OCI-LY3 (cell line): ENCODE measurements at regions not wholly inside any gene's neighbourhood (a gene's known extent, or its start where the extent isn't known, plus 50 kb on each side); places are given as distances from the start of the nearest gene placed in this dataset.

Experiments
- H2AFZ ChIP-seq: fragments of 200-600, 300-600 bp; shearing (Covaris generic); 2 replicates; pipeline ENCODE4 v1.6.0; 2014; ENCODE audit warnings: antibody characterized with exemption, low read depth, low read length
- H3K27ac ChIP-seq: fragments of 200-600, 300-600 bp; sonication (generic); 2 replicates; pipeline ENCODE4 v1.5.1; 2014; ENCODE audit warnings: mild to moderate bottlenecking, low read length, moderate library complexity, mixed read lengths
- H3K27me3 ChIP-seq: fragments of 200-600, 300-600 bp; sonication (generic); 2 replicates; pipeline ENCODE4 v1.6.1; 2014; ENCODE audit warnings: low read depth, low read length, mixed read lengths
- H3K36me3 ChIP-seq: fragments of 200-600, 300-600 bp; sonication (generic); replicated peaks from 2 replicates; pipeline ENCODE3; 2014; ENCODE audit warnings: low read depth, low read length, mixed read lengths
- H3K4me1 ChIP-seq: fragments of 300-600, 200-600 bp; sonication (generic); 2 replicates; pipeline ENCODE4 v1.6.1; 2014; ENCODE audit warnings: low read length, mixed read lengths
- H3K4me2 ChIP-seq: fragments of 200-600, 300-600 bp; sonication (generic); 2 replicates; pipeline ENCODE4 v1.6.1; 2014; ENCODE audit warnings: low read length, mixed read lengths
- H3K4me3 ChIP-seq: fragments of 300-600, 200-600 bp; sonication (generic); 2 replicates; pipeline ENCODE4 v1.5.1; 2014; ENCODE audit warnings: antibody characterized with exemption, mild to moderate bottlenecking, low read length, moderate library complexity
- H3K79me2 ChIP-seq: fragments of 300-600, 200-600 bp; shearing (Covaris generic); 2 replicates; pipeline ENCODE4 v1.6.1; 2014; ENCODE audit warnings: mild to moderate bottlenecking, low read length, mixed read lengths
- H3K9ac ChIP-seq: fragments of 300-600, 200-600 bp; shearing (Covaris generic); 2 replicates; pipeline ENCODE4 v1.6.0; 2014; ENCODE audit warnings: mild to moderate bottlenecking, low read length, moderate library complexity
- H3K9me3 ChIP-seq: fragments of 200-600, 300-600 bp; shearing (Covaris generic); 2 replicates; pipeline ENCODE4 v1.6.1; 2014; ENCODE audit warnings: low read length, mixed read lengths; ENCODE audit not compliant: insufficient read depth
- H4K20me1 ChIP-seq: fragments of 200-600, 300-600 bp; sonication (generic); 2 replicates; pipeline ENCODE4 v1.6.1; 2016; ENCODE audit warnings: low read length, mixed read lengths; ENCODE audit not compliant: insufficient read depth
- EZH2phosphoT487 ChIP-seq: fragments of 200-600 bp; shearing (Covaris generic); IDR thresholded peaks from 2 replicates; pipeline ENCODE4 v1.6.1; 2018; ENCODE audit warnings: antibody characterized with exemption, mixed run types, low read depth
- TF ChIP-seq, protein P1 (sequence below): fragments of 200-600, 300-600 bp; sonication (generic); IDR thresholded peaks from 2 replicates; pipeline ENCODE4 v1.5.1; 2014; ENCODE audit warnings: antibody characterized with exemption, low read length, low read depth

GRCh38 chr10:33406596-33406995 lies 72.1 kb upstream of the NRP1 start:
- Histone ChIP-seq H3K9me3 (no peaks in the 10 kb centered on the region), H2AFZ (no peak overlapping the region), H3K79me2 (no peaks in the 10 kb centered on the region), H3K4me2 (no peak overlapping the region), H4K20me1 (no peaks in the 10 kb centered on the region), H3K27ac (no peak overlapping the region), H3K36me3 (no peaks in the 10 kb centered on the region), H3K4me1 (no peaks in the 10 kb centered on the region), H3K9ac (no peak overlapping the region), H3K27me3 (no peaks in the 10 kb centered on the region), H3K4me3 (no peak overlapping the region)
- no peak for TF ChIP-seq EZH2phosphoT487
- TF ChIP-seq, protein P1, sequence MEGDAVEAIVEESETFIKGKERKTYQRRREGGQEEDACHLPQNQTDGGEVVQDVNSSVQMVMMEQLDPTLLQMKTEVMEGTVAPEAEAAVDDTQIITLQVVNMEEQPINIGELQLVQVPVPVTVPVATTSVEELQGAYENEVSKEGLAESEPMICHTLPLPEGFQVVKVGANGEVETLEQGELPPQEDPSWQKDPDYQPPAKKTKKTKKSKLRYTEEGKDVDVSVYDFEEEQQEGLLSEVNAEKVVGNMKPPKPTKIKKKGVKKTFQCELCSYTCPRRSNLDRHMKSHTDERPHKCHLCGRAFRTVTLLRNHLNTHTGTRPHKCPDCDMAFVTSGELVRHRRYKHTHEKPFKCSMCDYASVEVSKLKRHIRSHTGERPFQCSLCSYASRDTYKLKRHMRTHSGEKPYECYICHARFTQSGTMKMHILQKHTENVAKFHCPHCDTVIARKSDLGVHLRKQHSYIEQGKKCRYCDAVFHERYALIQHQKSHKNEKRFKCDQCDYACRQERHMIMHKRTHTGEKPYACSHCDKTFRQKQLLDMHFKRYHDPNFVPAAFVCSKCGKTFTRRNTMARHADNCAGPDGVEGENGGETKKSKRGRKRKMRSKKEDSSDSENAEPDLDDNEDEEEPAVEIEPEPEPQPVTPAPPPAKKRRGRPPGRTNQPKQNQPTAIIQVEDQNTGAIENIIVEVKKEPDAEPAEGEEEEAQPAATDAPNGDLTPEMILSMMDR: no peak

DNA sequence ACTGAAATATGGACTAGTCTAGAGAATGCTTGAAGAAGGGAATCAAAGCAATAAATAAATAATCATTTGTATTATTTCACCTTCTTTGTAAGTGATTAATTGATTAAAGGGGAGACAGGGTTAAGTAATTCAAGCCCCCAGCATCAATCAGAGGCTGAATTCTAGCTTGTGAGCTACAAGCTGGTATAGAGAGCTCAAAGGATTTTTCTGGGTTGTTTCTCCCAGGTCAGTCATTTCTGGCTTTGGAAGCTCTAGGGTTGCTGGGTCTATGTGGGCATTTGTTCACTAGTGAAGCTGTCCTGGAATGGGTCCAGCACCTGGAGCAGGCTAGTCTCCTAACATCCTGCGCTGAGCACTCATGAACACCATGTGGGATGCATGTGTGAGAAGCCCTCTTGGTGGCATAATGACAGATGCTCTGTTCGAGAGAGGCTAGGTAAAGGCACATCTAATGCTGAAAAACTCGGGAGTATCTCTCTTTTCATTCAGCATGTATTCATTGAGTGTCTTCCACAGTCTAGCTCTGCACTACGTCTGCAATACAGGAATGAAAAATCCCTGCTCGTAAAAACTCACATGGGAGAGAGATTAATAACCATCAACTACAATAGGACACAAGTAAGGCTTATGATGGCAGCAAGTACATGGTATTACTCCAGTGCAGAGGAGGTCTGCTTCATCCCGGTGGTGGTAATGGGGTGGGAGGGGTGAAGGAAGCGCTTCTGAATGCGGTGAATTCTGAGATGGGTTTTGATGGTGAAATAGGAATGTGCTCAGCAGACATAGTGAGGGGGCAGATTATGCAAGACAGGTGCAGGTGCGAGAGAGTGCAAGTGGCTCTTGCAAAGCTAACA lies 68.0 kb upstream of the NRP1 start:
- H3K9me3 ChIP-seq: no peaks in the 10 kb centered on the region
- TF ChIP-seq, protein P1: no peak
- no peak for TF ChIP-seq EZH2phosphoT487
- H3K27me3 ChIP-seq: no peaks in the 10 kb centered on the region
- H3K4me3 ChIP-seq: no peak overlapping the region
- H3K4me1 ChIP-seq: no peaks in the 10 kb centered on the region
- H2AFZ ChIP-seq: no peak overlapping the region
- no peak overlapping the region for H3K9ac ChIP-seq
- H4K20me1 ChIP-seq: no peaks in the 10 kb centered on the region
- H3K79me2 ChIP-seq: no peaks in the 10 kb centered on the region
- H3K4me2 ChIP-seq: no peak overlapping the region
- no peak overlapping the region for H3K27ac ChIP-seq
- H3K36me3 ChIP-seq: no peaks in the 10 kb centered on the region

- H3K4me2 ChIP-seq: no peak overlapping the region
- no peaks in the 10 kb centered on the region for H4K20me1 ChIP-seq
- H3K36me3 ChIP-seq: no peaks in the 10 kb centered on the region
- no peaks in the 10 kb centered on the region for H3K27me3 ChIP-seq
- H3K4me3 ChIP-seq: no peak overlapping the region
- no peak overlapping the region for H2AFZ ChIP-seq
- H3K9me3 ChIP-seq: no peaks in the 10 kb centered on the region
- no peaks in the 10 kb centered on the region for H3K4me1 ChIP-seq
- H3K9ac ChIP-seq: no peak overlapping the region
- TF ChIP-seq, protein P1: no peak
- TF ChIP-seq EZH2phosphoT487: no peak
- H3K27ac ChIP-seq: no peak overlapping the region
- no peaks in the 10 kb centered on the region for H3K79me2 ChIP-seq
Observed at GRCh38 chr10:33401300-33401699, 66.8 kb upstream of the NRP1 start.

DNA sequence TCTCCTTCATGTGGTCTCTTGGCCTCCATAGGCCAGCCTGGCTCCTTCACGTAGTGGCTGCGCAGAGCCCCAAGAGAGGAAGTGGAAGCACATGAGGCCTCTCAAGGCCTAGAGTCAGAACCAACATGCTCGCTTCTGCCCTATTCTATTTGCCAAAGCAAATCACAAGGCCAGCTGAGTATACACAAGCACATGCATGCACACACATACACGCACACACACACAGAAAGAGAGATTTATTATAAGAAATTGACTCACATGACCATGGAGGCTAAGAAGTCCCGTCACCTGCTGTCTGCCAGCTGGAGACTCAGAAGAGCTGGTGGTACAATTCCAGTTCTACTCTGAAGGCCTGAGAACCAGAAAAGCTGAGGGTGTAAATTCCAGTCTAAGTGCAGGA lies 64.3 kb upstream of the NRP1 start:
- no peaks in the 10 kb centered on the region for H4K20me1 ChIP-seq
- no peak overlapping the region for H2AFZ ChIP-seq
- no peaks in the 10 kb centered on the region for H3K9me3 ChIP-seq
- H3K27ac ChIP-seq: no peak overlapping the region
- H3K4me2 ChIP-seq: no peak overlapping the region
- TF ChIP-seq EZH2phosphoT487: no peak
- TF ChIP-seq, protein P1: no peak
- no peak overlapping the region for H3K9ac ChIP-seq
- no peaks in the 10 kb centered on the region for H3K36me3 ChIP-seq
- no peaks in the 10 kb centered on the region for H3K4me1 ChIP-seq
- H3K27me3 ChIP-seq: no peaks in the 10 kb centered on the region
- H3K79me2 ChIP-seq: no peaks in the 10 kb centered on the region
- H3K4me3 ChIP-seq: no peak overlapping the region
